Kidney capillary endothelial cell (primary cell): ENCODE measurements at regions not wholly inside any gene's neighbourhood (a gene's known extent, or its start where the extent isn't known, plus 50 kb on each side); places are given as distances from the start of the nearest gene placed in this dataset.

Experiments used
- DNase-seq: peaks from one replicate; pipeline ENCODE4 v3.0.0-alpha.2; 2018; ENCODE audit warnings: low spot score

DNA sequence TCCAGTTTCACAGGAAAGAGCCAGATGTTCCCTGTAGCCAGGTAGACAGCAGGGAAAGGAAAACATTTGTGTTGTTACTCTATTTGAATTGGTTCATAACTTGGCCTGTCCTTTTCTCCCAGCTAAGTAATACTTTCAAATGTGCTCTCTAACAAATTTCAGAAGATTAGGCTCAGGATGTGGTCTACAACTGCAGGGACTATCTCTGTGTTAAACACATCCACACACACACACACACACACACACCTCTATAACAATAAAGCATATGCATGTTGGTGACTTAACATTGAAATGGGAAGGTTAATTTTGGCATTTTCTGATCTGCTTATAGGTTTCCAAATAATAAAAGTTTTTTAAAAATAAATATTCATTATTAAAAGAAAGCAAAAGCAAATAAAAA lies 316.0 kb upstream of the ARGLU1 start:
- DNase-seq, result no peak

- DNase-seq, result no peak
Measured at GRCh38 chr13:106882246-106882645, 314.3 kb upstream of the ARGLU1 start.

- no peak for DNase-seq
Measured at GRCh38 chr13:106879806-106880205, 311.9 kb upstream of the ARGLU1 start.

DNA sequence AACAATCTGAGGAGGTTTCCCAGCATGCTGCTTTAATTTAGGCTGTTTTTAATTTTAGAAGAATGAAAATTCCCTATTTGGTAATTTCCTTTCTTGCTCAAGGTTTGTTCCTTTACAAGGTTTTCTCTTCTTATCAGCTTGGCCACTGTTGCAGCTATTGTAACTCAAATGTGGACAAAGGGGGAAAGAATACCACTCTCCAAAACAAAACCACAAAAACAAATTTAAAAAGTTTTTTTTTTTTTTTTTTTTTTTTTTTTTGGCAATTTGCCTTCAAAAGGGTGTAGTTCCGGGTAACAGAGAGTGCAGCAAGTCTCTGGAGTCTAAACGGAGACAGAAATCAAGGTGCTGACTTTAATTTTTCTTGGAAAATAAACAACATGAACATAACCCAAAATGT lies 306.4 kb upstream of the ARGLU1 start:
- DNase-seq, result no peak

GRCh38 chr13:106873810-106874209 lies 305.9 kb upstream of the ARGLU1 start:
- no peak for DNase-seq

DNA sequence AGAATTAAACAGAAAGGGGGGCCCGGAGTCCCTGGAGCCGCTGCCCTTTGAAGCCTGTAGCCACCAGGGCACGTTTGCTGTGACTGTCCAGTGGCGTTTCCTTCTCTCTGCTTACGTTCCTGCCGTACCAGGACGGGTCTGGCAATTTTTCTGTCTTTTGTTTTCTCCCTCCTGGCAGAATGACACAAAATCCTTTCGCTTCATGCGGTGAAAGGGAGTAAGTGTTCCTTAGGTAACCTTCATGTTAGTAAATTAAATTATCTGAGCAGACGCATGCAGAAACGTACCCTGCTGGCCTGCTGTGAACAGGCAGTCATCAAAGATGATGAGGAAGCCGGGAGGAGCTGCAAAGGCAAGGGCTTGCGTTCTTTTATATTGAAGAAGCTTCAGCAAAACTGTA lies 299.3 kb upstream of the ARGLU1 start:
- DNase-seq, result peak; percentile 17

- DNase-seq, result no peak
Measured at GRCh38 chr13:106865716-106866440, 297.9 kb upstream of the ARGLU1 start.

- DNase-seq, result no peak
Measured at GRCh38 chr13:106859533-106859904, 291.6 kb upstream of the ARGLU1 start.

GRCh38 chr13:106858903-106859532 lies 291.1 kb upstream of the ARGLU1 start:
- no peak for DNase-seq

- no peak for DNase-seq
Measured at GRCh38 chr13:106852436-106852835, 284.5 kb upstream of the ARGLU1 start.

DNA sequence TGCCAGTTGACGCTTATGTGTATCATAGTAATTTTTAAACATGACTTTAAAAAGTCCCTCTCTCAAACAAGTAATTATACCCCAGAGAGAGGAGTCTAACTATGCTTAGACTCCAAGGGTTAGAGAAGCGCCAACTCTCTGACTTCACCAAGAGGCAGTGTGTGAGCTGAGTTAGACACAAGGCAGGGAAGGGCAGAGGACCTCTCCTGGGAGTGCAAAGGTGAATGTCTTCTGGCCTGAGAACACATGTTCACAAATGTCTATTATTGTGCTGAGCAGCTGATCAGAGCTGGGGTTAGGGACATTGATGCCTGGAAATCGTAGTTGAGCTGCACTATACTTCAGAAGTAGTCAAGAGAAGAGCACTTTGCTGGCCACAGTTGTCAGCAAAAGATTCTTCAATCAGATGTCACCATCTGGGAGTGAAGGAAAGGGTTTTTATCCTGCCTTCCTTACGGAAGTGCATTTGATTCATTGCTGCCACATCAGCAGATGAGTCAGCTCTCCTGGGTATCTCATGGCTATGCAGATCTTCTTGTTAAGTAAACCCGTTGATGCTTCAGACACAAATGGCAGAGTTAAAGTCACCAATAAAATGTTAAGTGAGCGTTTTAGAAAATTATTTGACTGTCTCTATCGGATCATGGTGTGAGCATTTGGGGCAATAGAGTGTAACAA lies 283.2 kb upstream of the ARGLU1 start:
- peak; percentile 21 for DNase-seq

DNA sequence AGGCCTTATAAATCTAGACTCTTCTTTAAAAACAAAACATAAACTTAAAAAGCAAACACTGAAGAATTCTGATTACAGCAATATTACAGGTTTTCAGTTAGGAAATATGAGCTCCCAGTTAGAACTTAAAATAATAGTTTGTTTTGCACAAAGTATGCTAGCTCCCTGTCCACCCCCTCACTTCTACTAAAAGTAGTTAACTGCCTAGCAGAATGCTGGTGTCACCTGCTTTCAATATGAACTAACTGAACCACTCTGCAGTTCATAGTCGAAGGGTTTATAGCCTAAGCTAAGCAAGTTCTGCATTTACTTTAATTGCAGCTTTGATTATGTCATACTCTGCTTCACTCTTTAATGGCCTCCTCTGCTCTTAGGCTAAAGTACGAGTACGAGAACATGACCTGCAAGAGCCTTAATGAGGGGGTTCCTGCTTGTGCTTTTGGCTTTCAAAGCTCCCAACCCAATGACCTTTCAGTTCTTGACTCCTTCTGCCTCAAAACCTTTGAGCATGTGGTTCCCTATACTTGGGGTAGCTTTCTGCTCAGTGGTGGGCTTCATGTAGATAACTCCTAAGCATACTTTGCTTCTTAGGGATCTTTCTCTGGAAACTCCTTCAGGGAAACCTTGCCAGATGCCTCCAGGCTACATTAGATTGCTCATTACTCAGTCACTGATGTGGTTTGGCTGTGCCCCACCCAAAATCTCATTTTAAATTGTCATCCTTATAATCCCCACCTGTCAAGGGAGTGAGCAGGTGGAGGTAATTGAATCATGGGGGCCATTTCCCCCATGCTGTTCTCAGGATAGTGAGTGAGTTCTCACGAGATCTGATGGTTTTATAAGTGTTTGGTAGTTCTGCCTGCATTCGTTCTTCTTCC lies 278.9 kb upstream of the ARGLU1 start:
- no peak for DNase-seq

DNA sequence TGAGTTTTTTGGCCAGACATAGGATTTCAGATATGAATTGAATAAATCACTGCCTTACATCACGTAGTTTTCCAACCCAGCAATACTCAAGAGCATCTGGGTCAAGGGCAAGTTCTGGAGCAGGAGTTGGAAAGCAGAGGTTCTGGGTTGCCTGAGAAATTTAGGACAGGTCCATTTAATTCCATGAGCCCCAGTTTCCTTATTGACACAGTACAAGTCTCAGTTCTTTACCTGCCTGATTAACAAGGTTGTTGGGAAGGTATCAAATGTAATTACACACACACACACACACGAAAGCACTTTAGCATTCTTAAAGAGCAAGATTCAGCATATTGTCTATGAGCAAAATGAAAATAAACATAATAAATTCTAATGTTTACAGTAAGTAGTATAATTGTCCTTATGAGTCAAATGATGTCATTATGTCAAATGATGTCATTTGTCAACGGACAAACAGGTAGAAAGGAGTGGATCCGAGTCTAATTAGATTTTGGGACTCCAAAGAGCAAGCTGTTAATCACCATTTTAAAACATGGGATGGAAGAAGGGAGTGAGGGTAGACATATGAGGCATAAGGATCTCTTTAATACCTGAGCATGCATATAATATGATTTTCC lies 268.4 kb upstream of the ARGLU1 start:
- no peak for DNase-seq

DNA sequence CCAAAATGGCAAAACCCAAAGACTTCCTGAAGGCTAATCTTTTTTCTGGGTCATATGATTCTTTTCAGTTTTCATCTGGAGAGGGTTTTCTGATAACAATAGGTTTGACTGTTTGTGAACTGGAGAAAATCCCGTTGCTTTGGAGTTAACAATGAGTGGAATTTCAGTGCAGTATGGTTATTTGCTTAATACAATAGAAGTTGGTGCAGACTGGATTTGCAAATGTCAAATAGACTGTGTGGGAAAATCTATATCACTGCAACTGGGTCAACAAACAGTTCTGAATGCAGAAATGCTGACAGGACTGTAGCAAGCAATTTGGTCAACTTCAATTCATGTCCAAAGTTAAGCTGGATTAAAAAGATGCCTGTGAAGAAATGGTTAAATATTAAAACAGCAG lies 267.5 kb upstream of the ARGLU1 start:
- DNase-seq, result no peak

DNA sequence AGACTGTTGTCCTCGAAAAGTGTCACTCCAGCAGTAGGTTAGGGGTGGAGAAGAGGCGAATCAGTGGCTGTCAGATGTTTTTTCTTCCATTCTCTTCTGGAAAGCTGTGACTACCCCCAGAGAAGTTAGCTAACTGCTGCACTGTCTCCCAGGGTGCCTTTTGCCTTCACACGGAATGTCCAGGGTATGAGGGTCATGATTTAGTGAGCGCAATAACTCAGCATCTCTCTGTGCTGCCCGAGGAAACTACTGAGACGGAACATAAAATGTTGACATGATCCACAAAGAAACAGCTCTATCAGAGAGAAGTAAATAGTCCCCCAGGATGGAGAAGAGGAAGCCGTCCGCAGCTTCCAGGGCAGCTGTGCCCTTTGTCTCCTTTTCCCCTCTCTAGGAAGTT lies 254.0 kb upstream of the ARGLU1 start:
- no peak for DNase-seq

GRCh38 chr13:106819413-106820180 lies 251.7 kb upstream of the ARGLU1 start:
- no peak for DNase-seq

- no peak for DNase-seq
Measured at GRCh38 chr13:106818971-106819370, 251.0 kb upstream of the ARGLU1 start.

GRCh38 chr13:106815545-106815944 lies 247.6 kb upstream of the ARGLU1 start:
- DNase-seq, result no peak

DNA sequence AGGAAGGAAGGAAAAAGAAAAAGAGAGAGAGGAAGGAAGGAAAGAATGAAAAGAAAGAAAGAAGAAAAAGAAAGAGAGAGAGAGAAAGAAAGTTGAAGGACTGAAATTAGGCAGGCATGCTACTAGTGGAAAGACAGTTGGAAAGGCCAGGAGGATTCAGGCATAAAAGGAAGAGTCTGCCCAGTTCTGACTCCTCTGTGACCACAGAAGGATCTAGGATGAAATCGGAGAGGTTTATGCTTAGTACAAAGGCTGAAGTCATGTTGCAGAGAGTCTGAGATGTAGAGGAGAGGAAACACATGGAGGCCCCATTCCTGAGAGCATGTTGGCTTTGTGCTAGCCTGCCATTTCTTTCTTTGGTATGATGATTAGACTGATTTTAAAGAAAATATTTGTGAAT lies 246.5 kb upstream of the ARGLU1 start:
- no peak for DNase-seq

DNA sequence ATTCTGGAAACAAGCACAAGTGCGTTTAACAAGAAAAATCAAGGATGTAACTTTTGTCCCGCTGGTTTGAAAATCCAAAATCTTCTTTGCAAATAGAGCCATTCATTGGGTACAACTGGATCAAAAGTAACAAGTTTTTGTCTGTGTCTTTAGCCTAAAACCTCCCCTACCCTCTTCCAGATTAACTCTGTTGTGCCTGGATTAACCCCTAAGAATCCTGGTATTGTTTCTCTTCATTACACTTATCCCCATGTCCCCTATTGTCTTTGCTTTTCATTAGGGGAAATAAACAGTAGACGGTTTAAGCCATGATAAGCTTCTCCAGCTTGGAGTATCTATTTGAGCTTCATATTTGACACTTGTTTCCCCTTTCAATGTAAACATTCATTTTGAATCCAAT lies 242.1 kb upstream of the ARGLU1 start:
- DNase-seq, result no peak

- no peak for DNase-seq
Measured at GRCh38 chr13:106804991-106805390, 237.1 kb upstream of the ARGLU1 start.
